PC-9 (cell line): ENCODE measurements at regions not wholly inside any gene's neighbourhood (a gene's known extent, or its start where the extent isn't known, plus 50 kb on each side); places are given as distances from the start of the nearest gene placed in this dataset.

Experiments used
- BruUV-seq: library from RNA; stranded (reverse); fragments of 400-500 nt; replicated peaks from 2 replicates; lab custom pipeline; 2021; lab: Mats Ljungman, UMichigan
- CTCF ChIA-PET: fragments of 300-600 bp; sonication (Branson Sonifier 250); formaldehyde crosslinking; loops from one replicate; lab custom pipeline; 2022; ENCODE audit warnings: antibody characterized with exemption; lab: Charles Lee
- POLR2A ChIA-PET: fragments of 300-600 bp; sonication (Branson Sonifier 250); formaldehyde crosslinking; loops from one replicate; lab custom pipeline; 2022; ENCODE audit warnings: antibody characterized with exemption; ENCODE audit not compliant: unreplicated experiment; lab: Charles Lee
- DNase-seq, 2 experiments: peaks; one replicate each; pipeline versions ENCODE4 v3.0.0 to v3.0.0-alpha.2; 2015 to 2022; ENCODE audit warnings: mixed read lengths in 1 of 2
- H2AFZ ChIP-seq: fragments of 200-600 bp; sonication (generic); 2 replicates; pipeline ENCODE4 v1.8.1; 2017; ENCODE audit warnings: antibody characterized with exemption
- H3F3A ChIP-seq: fragments of 200-600 bp; sonication (generic); 2 replicates; pipeline ENCODE4 v1.8.1; 2017; ENCODE audit warnings: antibody characterized with exemption, mild to moderate bottlenecking, low read depth; ENCODE audit not compliant: insufficient read depth
- H3K27ac ChIP-seq: fragments of 200-600 bp; sonication (generic); 2 replicates; pipeline ENCODE4 v1.6.1; 2016; ENCODE audit warnings: mixed run types
- H3K27me3 ChIP-seq: fragments of 200-600 bp; sonication (generic); 2 replicates; pipeline ENCODE4 v1.6.1; 2016; ENCODE audit warnings: low read depth, mixed run types; ENCODE audit not compliant: insufficient read depth
- H3K36me3 ChIP-seq: fragments of 200-600 bp; sonication (generic); 2 replicates; pipeline ENCODE4 v1.6.1; 2016; ENCODE audit warnings: low read depth, mixed run types
- H3K4me1 ChIP-seq: fragments of 200-600 bp; sonication (generic); replicated peaks from 2 replicates; pipeline ENCODE4 v1.6.1; 2016; ENCODE audit warnings: mixed run types; ENCODE audit not compliant: insufficient read depth
- H3K4me2 ChIP-seq: fragments of 200-600 bp; sonication (generic); 2 replicates; pipeline ENCODE4 v1.6.1; 2017; ENCODE audit warnings: mixed run types
- H3K4me3 ChIP-seq: fragments of 200-600 bp; sonication (generic); 2 replicates; pipeline ENCODE4 v1.6.1; 2016; ENCODE audit warnings: mixed run types
- H3K79me2 ChIP-seq: fragments of 200-600 bp; sonication (generic); 2 replicates; pipeline ENCODE4 v1.6.1; 2017; ENCODE audit warnings: low read depth, mixed run types
- H3K9me2 ChIP-seq: fragments of 200-600 bp; sonication (generic); 2 replicates; pipeline ENCODE4 v1.8.1; 2017; ENCODE audit warnings: mild to moderate bottlenecking; ENCODE audit not compliant: insufficient read depth
- H3K9me3 ChIP-seq: fragments of 200-600 bp; sonication (generic); 2 replicates; pipeline ENCODE4 v1.8.1; 2016; ENCODE audit warnings: low read depth; ENCODE audit not compliant: insufficient read depth
- H4K20me1 ChIP-seq: fragments of 200-600 bp; sonication (generic); 2 replicates; pipeline ENCODE4 v1.8.1; 2017; ENCODE audit not compliant: insufficient read depth
- EZH2 ChIP-seq: fragments of 200-600 bp; sonication (generic); IDR thresholded peaks from 2 replicates; pipeline ENCODE4 v1.8.0; 2017; ENCODE audit warnings: antibody characterized with exemption, low read depth
- intact Hi-C: fragments of 100-400 bp; cut with micrococcal nuclease; formaldehyde crosslinking; loops from one replicate; pipeline ENCODE4 v1.10.0; 2022; ENCODE audit not compliant: unreplicated experiment
- TF ChIP-seq, protein P1 (sequence below): fragments of 200-600 bp; sonication (generic); conservative IDR thresholded peaks from 2 replicates; pipeline ENCODE4 v1.6.1; 2017; ENCODE audit warnings: mixed run types, antibody characterized with exemption, mild to moderate bottlenecking, moderate library complexity

DNA sequence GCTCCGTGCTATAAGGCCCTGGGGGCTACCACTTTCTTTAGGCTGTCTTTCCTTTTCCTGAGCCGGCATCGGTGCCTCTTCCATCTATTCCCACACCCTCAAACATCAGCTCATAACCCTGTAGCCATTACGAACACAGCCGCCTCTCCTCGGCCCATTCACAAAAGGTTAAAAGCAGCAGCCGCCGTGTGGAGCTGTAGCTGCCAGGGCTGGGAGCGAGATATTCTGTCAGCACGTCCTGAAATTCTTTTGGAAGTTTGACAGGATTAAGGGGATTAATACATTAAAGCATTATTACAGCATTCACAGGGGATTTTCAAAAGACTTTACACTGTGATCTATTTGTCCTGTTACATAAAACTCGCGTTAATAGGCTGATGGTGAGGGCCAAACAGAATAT, 428.2 kb downstream of the CDK5RAP2 start:
- ChIA-PET CTCF (no interaction called here), POLR2A (no interaction called here)
- TF ChIP-seq, protein P1, sequence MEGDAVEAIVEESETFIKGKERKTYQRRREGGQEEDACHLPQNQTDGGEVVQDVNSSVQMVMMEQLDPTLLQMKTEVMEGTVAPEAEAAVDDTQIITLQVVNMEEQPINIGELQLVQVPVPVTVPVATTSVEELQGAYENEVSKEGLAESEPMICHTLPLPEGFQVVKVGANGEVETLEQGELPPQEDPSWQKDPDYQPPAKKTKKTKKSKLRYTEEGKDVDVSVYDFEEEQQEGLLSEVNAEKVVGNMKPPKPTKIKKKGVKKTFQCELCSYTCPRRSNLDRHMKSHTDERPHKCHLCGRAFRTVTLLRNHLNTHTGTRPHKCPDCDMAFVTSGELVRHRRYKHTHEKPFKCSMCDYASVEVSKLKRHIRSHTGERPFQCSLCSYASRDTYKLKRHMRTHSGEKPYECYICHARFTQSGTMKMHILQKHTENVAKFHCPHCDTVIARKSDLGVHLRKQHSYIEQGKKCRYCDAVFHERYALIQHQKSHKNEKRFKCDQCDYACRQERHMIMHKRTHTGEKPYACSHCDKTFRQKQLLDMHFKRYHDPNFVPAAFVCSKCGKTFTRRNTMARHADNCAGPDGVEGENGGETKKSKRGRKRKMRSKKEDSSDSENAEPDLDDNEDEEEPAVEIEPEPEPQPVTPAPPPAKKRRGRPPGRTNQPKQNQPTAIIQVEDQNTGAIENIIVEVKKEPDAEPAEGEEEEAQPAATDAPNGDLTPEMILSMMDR, result no peak
- no peak for TF ChIP-seq EZH2
- H3K9me2 ChIP-seq, result no peaks in the 10 kb centered on the region
- H3K4me2 ChIP-seq, result no peak overlapping the region
- H4K20me1 ChIP-seq, result no peaks in the 10 kb centered on the region
- no peaks in the 10 kb centered on the region for H3K36me3 ChIP-seq
- H2AFZ ChIP-seq, result no peak overlapping the region
- H3K79me2 ChIP-seq, result no peaks in the 10 kb centered on the region
- H3K9me3 ChIP-seq, result no peaks in the 10 kb centered on the region
- H3K27ac ChIP-seq, result no peak overlapping the region
- BruUV-seq, result no TSS peak
- H3K27me3 ChIP-seq, result peaks cover 19% of the 10 kb centered on the region
- no peak overlapping the region for H3K4me3 ChIP-seq
- DNase-seq, result no peak
- intact Hi-C loops, result no loop called here
- no peaks in the 10 kb centered on the region for H3K4me1 ChIP-seq
- H3F3A ChIP-seq, result no peaks in the 10 kb centered on the region

DNA sequence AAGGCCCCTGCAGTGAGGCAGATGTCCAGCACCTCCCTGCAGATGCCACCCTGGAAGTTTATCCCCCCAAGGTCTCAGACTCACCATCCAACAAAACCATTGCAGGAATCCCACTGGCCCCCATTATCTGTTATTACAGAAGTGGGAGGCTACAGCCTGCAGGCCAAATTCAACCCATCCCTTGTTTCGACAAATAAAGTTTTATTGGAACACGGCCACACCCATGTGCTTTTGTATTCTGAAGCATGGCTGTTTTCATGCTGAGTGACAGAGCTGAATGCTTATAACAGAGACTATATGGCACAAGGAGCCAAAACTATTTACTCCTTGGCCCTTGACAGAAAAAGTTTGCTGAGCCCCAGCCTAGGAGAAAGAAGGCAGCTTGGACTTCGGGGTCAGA, 428.8 kb downstream of the CDK5RAP2 start:
- BruUV-seq, result no TSS peak
- no peaks in the 10 kb centered on the region for H3K9me2 ChIP-seq
- H2AFZ ChIP-seq, result no peak overlapping the region
- peaks cover 19% of the 10 kb centered on the region for H3K27me3 ChIP-seq
- H3K4me1 ChIP-seq, result no peaks in the 10 kb centered on the region
- TF ChIP-seq, protein P1, result no peak
- no peak for TF ChIP-seq EZH2
- H3F3A ChIP-seq, result no peaks in the 10 kb centered on the region
- H3K9me3 ChIP-seq, result no peaks in the 10 kb centered on the region
- ChIA-PET POLR2A (no interaction called here), CTCF (interaction anchor here (0.7 kb wide), 1 partner anchor 158 kb away, joined by 3 read pairs; no protein-coding TSS in a partner anchor)
- DNase-seq, result no peak
- H3K27ac ChIP-seq, result no peak overlapping the region
- H3K4me3 ChIP-seq, result no peak overlapping the region
- no peaks in the 10 kb centered on the region for H3K79me2 ChIP-seq
- no peaks in the 10 kb centered on the region for H3K36me3 ChIP-seq
- no peaks in the 10 kb centered on the region for H4K20me1 ChIP-seq
- intact Hi-C loops, result no loop called here
- H3K4me2 ChIP-seq, result no peak overlapping the region

DNA sequence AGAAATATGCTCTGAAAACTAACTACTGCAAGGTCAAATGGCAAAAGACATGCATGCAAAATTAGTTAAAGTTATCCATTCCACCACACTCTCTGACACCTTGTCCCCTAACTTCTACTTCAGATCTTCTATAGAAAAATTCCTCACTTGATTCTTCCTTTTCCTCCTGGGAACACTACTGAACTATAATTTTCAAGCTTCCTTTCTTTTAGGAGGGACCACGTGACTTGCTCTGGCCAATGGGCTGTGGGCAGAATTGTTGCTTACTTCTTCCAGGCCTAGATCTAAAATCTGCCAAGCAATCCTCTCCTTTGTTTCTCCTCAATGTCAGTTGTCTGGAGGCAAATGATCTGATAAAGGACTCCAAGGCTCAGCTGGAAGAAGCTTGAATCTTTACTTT, 441.0 kb downstream of the CDK5RAP2 start:
- Histone ChIP-seq H3K79me2 (no peaks in the 10 kb centered on the region), H3K9me2 (no peaks in the 10 kb centered on the region), H3K36me3 (no peaks in the 10 kb centered on the region), H2AFZ (no peak overlapping the region), H3F3A (no peaks in the 10 kb centered on the region), H3K4me3 (no peak overlapping the region), H3K27me3 (no peaks in the 10 kb centered on the region), H3K9me3 (no peaks in the 10 kb centered on the region), H4K20me1 (no peaks in the 10 kb centered on the region; the same call in 1 of the 2 replicates), H3K4me1 (no peaks in the 10 kb centered on the region), H3K27ac (no peak overlapping the region), H3K4me2 (no peak overlapping the region)
- DNase-seq, result no peak
- intact Hi-C loops, result no loop called here
- ChIA-PET POLR2A (no interaction called here), CTCF (no interaction called here)
- TF ChIP-seq, protein P1, result no peak
- TF ChIP-seq EZH2, result no peak
- no TSS peak for BruUV-seq
